H1 (cell line): ENCODE measurements at regions not wholly inside any gene's neighbourhood (a gene's known extent, or its start where the extent isn't known, plus 50 kb on each side); places are given as distances from the start of the nearest gene placed in this dataset.
A peak's percentile ranks its signal among the peaks of the same experiment; 100 is the strongest.

Experiments
- CTCF ChIA-PET: fragments of 300-600 bp; sonication (Branson Sonifier 250); formaldehyde crosslinking; loops from one replicate; lab custom pipeline; 2021; ENCODE audit not compliant: partially characterized antibody; lab: Charles Lee
- POLR2A ChIA-PET: fragments of 300-600 bp; sonication (Branson Sonifier 250); formaldehyde crosslinking; loops from one replicate; lab custom pipeline; 2021; ENCODE audit warnings: inconsistent platforms; ENCODE audit not compliant: partially characterized antibody; lab: Charles Lee
- DNase-seq, 2 experiments: peaks; one replicate each; pipeline versions ENCODE4 v3.0.0 to v3.0.0-alpha.2; 2010 to 2022; ENCODE audit warnings: low spot score in 2 of 2, low read depth in 1 of 2, mixed read lengths in 1 of 2
- FAIRE-seq: peaks from 2 replicates; lab custom pipeline; 2011; peaks lifted over from hg19 to GRCh38; lab: Jason Lieb, UNC
- H2AFZ ChIP-seq: 2 replicates; pipeline ENCODE4 v1.8.1; 2012; ENCODE audit warnings: low read length, inconsistent platforms
- H2AK5ac ChIP-seq: 2 replicates; pipeline ENCODE4 v1.6.1; 2013; ENCODE audit warnings: low read depth, low read length
- H2BK120ac ChIP-seq: replicated peaks from 2 replicates; pipeline ENCODE3; 2013; ENCODE audit warnings: low read depth, low read length, inconsistent platforms
- H2BK12ac ChIP-seq: 2 replicates; pipeline ENCODE4 v1.6.1; 2013; ENCODE audit warnings: low read depth, low read length
- H2BK15ac ChIP-seq: 2 replicates; pipeline ENCODE4 v1.6.1; 2013; ENCODE audit warnings: low read length
- H2BK20ac ChIP-seq: 2 replicates; pipeline ENCODE4 v1.6.1; 2013; ENCODE audit warnings: low read length
- H2BK5ac ChIP-seq: 2 replicates; pipeline ENCODE4 v1.6.1; 2013; ENCODE audit warnings: low read depth, low read length
- H3K14ac ChIP-seq: 2 replicates; pipeline ENCODE4 v1.6.1; 2013; ENCODE audit warnings: inconsistent platforms; ENCODE audit not compliant: insufficient read length
- H3K18ac ChIP-seq: 2 replicates; pipeline ENCODE4 v1.6.1; 2013; ENCODE audit warnings: low read length; ENCODE audit errors: extremely low read depth
- H3K23ac ChIP-seq: 2 replicates; pipeline ENCODE4 v1.6.1; 2013; ENCODE audit warnings: inconsistent platforms; ENCODE audit not compliant: insufficient read length
- H3K23me2 ChIP-seq: 2 replicates; pipeline ENCODE4 v1.6.1; 2013; ENCODE audit warnings: low read depth, low read length
- H3K27ac ChIP-seq: 2 replicates; pipeline ENCODE4 v1.6.1; 2011; ENCODE audit warnings: low read depth, low read length, inconsistent platforms
- H3K27me3 ChIP-seq, 4 experiments: replicated peaks in 1 of 4; 1 replicate in 1 of 4; 2 replicates in 3 of 4; pipeline versions ENCODE4 v1.6.1 to v1.8.1; 2011 to 2013; ENCODE audit warnings: low read length in 3 of 4, mild to moderate bottlenecking in 3 of 4, inconsistent platforms in 2 of 4, mixed read lengths in 2 of 4, moderate library complexity in 1 of 4; ENCODE audit not compliant: control insufficient read depth in 3 of 4, insufficient read depth in 3 of 4; ENCODE audit errors: extremely low read depth in 1 of 4
- H3K36me3 ChIP-seq, 4 experiments: 2 replicates each; pipeline versions ENCODE4 v1.6.1 to v1.8.1; 2011 to 2013; ENCODE audit warnings: mild to moderate bottlenecking in 4 of 4, low read length in 3 of 4, moderate library complexity in 2 of 4, control low read depth in 1 of 4, inconsistent platforms in 1 of 4; ENCODE audit not compliant: insufficient read depth in 4 of 4, control insufficient read depth in 2 of 4
- H3K4ac ChIP-seq: replicated peaks from 2 replicates; pipeline ENCODE3; 2013; ENCODE audit warnings: low read length, low read depth, mixed read lengths, inconsistent platforms; ENCODE audit not compliant: insufficient read length
- H3K4me1 ChIP-seq, 4 experiments: replicated peaks in 1 of 4; 1 replicate in 1 of 4; 2 replicates in 3 of 4; pipeline versions ENCODE4 v1.6.1 to v1.8.1; 2011 to 2013; ENCODE audit warnings: low read length in 3 of 4, inconsistent platforms in 2 of 4, mixed read lengths in 1 of 4; ENCODE audit not compliant: insufficient read depth in 4 of 4, control insufficient read depth in 3 of 4
- H3K4me2 ChIP-seq, 2 experiments: 2 replicates each; pipeline versions ENCODE4 v1.6.1 to v1.8.1; 2011 to 2013; ENCODE audit warnings: low read depth in 2 of 2, low read length in 2 of 2, control low read depth in 1 of 2, inconsistent platforms in 1 of 2, mild to moderate bottlenecking in 1 of 2; ENCODE audit not compliant: insufficient read depth in 1 of 2
- H3K4me3 ChIP-seq, 4 experiments: fragments of 200-600, 300-600 bp in 1 of 4; sonication (generic), shearing (Covaris generic), sonication (Bioruptor Twin) in 1 of 4; 2 replicates each; pipeline versions ENCODE4 v1.5.1 to v1.8.1; 2011 to 2016; ENCODE audit warnings: low read length in 4 of 4, low read depth in 3 of 4, control low read depth in 2 of 4, inconsistent platforms in 2 of 4, mild to moderate bottlenecking in 2 of 4, mixed read lengths in 1 of 4, moderate library complexity in 1 of 4; ENCODE audit not compliant: insufficient read depth in 2 of 4; ENCODE audit errors: extremely low read depth in 1 of 4
- H3K56ac ChIP-seq: replicated peaks from 2 replicates; pipeline ENCODE3; 2013; ENCODE audit warnings: low read depth, mild to moderate bottlenecking, mixed read lengths, low read length, inconsistent platforms; ENCODE audit not compliant: insufficient read length
- H3K79me1 ChIP-seq: 2 replicates; pipeline ENCODE4 v1.6.1; 2013; ENCODE audit warnings: low read depth, low read length, control low read depth
- H3K79me2 ChIP-seq, 2 experiments: 2 replicates each; pipeline versions ENCODE4 v1.6.1 to v1.8.1; 2012 to 2013; ENCODE audit warnings: low read length in 2 of 2, mild to moderate bottlenecking in 2 of 2, inconsistent platforms in 1 of 2; ENCODE audit not compliant: insufficient read depth in 2 of 2, control insufficient read depth in 1 of 2
- H3K9ac ChIP-seq, 4 experiments: replicated peaks in 1 of 4; 1 replicate in 1 of 4; 2 replicates in 3 of 4; pipeline versions ENCODE4 v1.6.1 to v1.8.1; 2011 to 2013; ENCODE audit warnings: low read depth in 3 of 4, low read length in 3 of 4, control low read depth in 2 of 4, mild to moderate bottlenecking in 2 of 4, moderate library complexity in 2 of 4, inconsistent platforms in 1 of 4; ENCODE audit errors: extremely low read depth in 1 of 4
- H3K9me3 ChIP-seq, 2 experiments: 2 replicates each; pipeline versions ENCODE4 v1.6.1 to v1.8.1; 2012 to 2013; ENCODE audit warnings: mild to moderate bottlenecking in 2 of 2, moderate library complexity in 2 of 2, control low read depth in 1 of 2, inconsistent platforms in 1 of 2, low read depth in 1 of 2, low read length in 1 of 2, mixed read lengths in 1 of 2; ENCODE audit not compliant: insufficient read depth in 2 of 2
- H4K20me1 ChIP-seq, 2 experiments: replicated peaks in 1 of 2; 2 replicates each; pipeline versions ENCODE3 to v1.8.1; 2011 to 2013; ENCODE audit warnings: inconsistent platforms in 2 of 2, low read length in 2 of 2, mild to moderate bottlenecking in 1 of 2; ENCODE audit not compliant: insufficient read depth in 2 of 2, control insufficient read depth in 1 of 2
- H4K5ac ChIP-seq: 2 replicates; pipeline ENCODE4 v1.6.1; 2013; ENCODE audit warnings: low read length, low read depth, mixed read lengths, inconsistent platforms; ENCODE audit not compliant: insufficient read length
- H4K8ac ChIP-seq: 2 replicates; pipeline ENCODE4 v1.8.0; 2013; ENCODE audit warnings: mild to moderate bottlenecking, moderate library complexity, low read length, inconsistent platforms; ENCODE audit not compliant: insufficient read depth; ENCODE audit errors: extremely low read depth
- H4K91ac ChIP-seq: replicated peaks from 2 replicates; pipeline ENCODE3; 2013; ENCODE audit warnings: low read length, mixed read lengths, inconsistent platforms; ENCODE audit not compliant: insufficient read length
- CEBPB ChIP-seq: IDR thresholded peaks from 2 replicates; pipeline ENCODE4 v1.6.1; 2012; ENCODE audit warnings: low read depth, low read length
- CHD1 ChIP-seq: IDR thresholded peaks from 2 replicates; pipeline ENCODE4 v1.6.1; 2012; ENCODE audit warnings: low read depth, low read length, improper control_type of control experiment
- CTCF ChIP-seq, 3 experiments: IDR thresholded peaks; 1 replicate in 2 of 3; 2 replicates in 1 of 3; pipeline versions ENCODE4 v1.5.1 to v1.6.1; 2011; ENCODE audit warnings: low read length in 3 of 3, mild to moderate bottlenecking in 3 of 3, inconsistent platforms in 2 of 3, low read depth in 1 of 3, moderate library complexity in 1 of 3; ENCODE audit not compliant: insufficient read depth in 1 of 3; ENCODE audit errors: control extremely low read depth in 1 of 3
- MAX ChIP-seq: IDR thresholded peaks from 2 replicates; pipeline ENCODE4 v1.6.1; 2012; ENCODE audit warnings: inconsistent platforms
- NANOG ChIP-seq: IDR thresholded peaks from 2 replicates; pipeline ENCODE4 v1.6.1; 2011; ENCODE audit warnings: low read length, low read depth, mild to moderate bottlenecking, inconsistent platforms; ENCODE audit not compliant: insufficient read depth, poor library complexity, severe bottlenecking
- POU5F1 ChIP-seq: IDR thresholded peaks from 2 replicates; pipeline ENCODE4 v1.6.1; 2011; ENCODE audit warnings: low read depth, mild to moderate bottlenecking, low read length, moderate library complexity
- RBBP5 ChIP-seq: IDR thresholded peaks from 2 replicates; pipeline ENCODE4 v1.7.1; 2012; ENCODE audit warnings: low read depth, mild to moderate bottlenecking, inconsistent platforms, low read length, moderate library complexity, borderline replicate concordance
- SIX5 ChIP-seq: IDR thresholded peaks from 2 replicates; pipeline ENCODE4 v1.6.1; 2011; ENCODE audit warnings: mild to moderate bottlenecking, low read depth, low read length
- TBP ChIP-seq: IDR thresholded peaks from 2 replicates; pipeline ENCODE4 v1.6.1; 2011; ENCODE audit warnings: low read depth, low read length, improper control_type of control experiment
- WGBS, 2 experiments: shearing (Covaris generic) in 1 of 2; methylation state at CpG; one replicate each; pipeline versions ENCODE4 v1.1.6 to v1.1.7; 2013 to 2015; ENCODE audit warnings: low lambda C conversion rate in 2 of 2, mixed read lengths in 2 of 2, inconsistent platforms in 1 of 2, low coverage in 1 of 2, missing lambda C conversion rate in 1 of 2; ENCODE audit not compliant: insufficient replicate concordance in 2 of 2, insufficient coverage in 1 of 2, insufficient read length in 1 of 2; ENCODE audit errors: extremely low coverage in 1 of 2, missing lambda C conversion rate in 1 of 2; 5-methylcytosine and 5-hydroxymethylcytosine counted together

- Histone ChIP-seq H3K79me2 (no peaks in the 10 kb centered on the region), H3K4me1 (peaks cover 14 to 27% (median 21%) of the 10 kb centered on the region in 4 experiments), H3K9me3 (no peaks in the 10 kb centered on the region), H2AK5ac (no peak overlapping the region), H2BK20ac (peak overlapping the region; percentile 37), H2BK12ac (peak overlapping the region; percentile 63; the same call in 1 of the 2 replicates), H3K36me3 (no peaks in the 10 kb centered on the region), H3K56ac (no peak overlapping the region), H4K91ac (peak overlapping the region; percentile 97), H3K79me1 (no peaks in the 10 kb centered on the region), H3K4me3 (no peak overlapping the region), H2AFZ (no peak overlapping the region; the same call in 1 of the 2 replicates), H3K27me3 (peaks cover 0 to 3% (median 0%) of the 10 kb centered on the region in 4 experiments; a peak in 1 of 7 replicates), H3K9ac (no peak overlapping the region), H2BK15ac (0 out of 2 replicates have a peak overlapping the region, but pooled peaks have one; percentile 7), H3K14ac (no peak overlapping the region), H4K8ac (no peak overlapping the region), H4K5ac (no peak overlapping the region), H2BK5ac (no peak overlapping the region), H3K27ac (no peak overlapping the region), H3K18ac (peak overlapping the region; percentile 20; the same call in 1 of the 2 replicates), H3K23me2 (no peaks in the 10 kb centered on the region), H4K20me1 (no peaks in the 10 kb centered on the region), H3K4me2 (peak overlapping the region in 1 of 2 experiments; percentile 71; a peak in 1 of 4 replicates), H3K4ac (no peak overlapping the region), H3K23ac (no peak overlapping the region), H2BK120ac (peak overlapping the region; percentile 19)
- no peak for TF ChIP-seq RBBP5
- no peak for TF ChIP-seq TBP
- TF ChIP-seq NANOG: no peak
- no peak for TF ChIP-seq CHD1
- no peak for TF ChIP-seq SIX5
- TF ChIP-seq POU5F1: no peak
- TF ChIP-seq CEBPB: no peak
- TF ChIP-seq MAX: no peak
- no peak for TF ChIP-seq CTCF (IDR thresholded peaks at IDR 0.05; ENCODE audit: control extremely low read depth in 1 of 3, insufficient read depth in 1 of 3, low read depth in 1 of 3, low read length in 3 of 3)
- FAIRE-seq (no peak), DNase-seq (no peak)
- WGBS, 2 experiments: 73% methylated on average over 1 of the region's 1 CpG; no CpG with 5 or more reads in 1 of the 2 experiments
- ChIA-PET CTCF (interaction anchor here (0.8 to 0.9 kb wide), 2 partner anchors 10 to 20 kb away, joined by 3 to 4 read pairs; no protein-coding TSS in a partner anchor), POLR2A (interaction anchor here (0.6 to 1.7 kb wide), 2 partner anchors 63 to 107 kb away, joined by 3 read pairs; no protein-coding TSS in a partner anchor)
These were observed 131.0 kb downstream of the RRAGC start for GRCh38 chr1:38728585-38728908.
